Kidney capillary endothelial cell (primary cell): ENCODE measurements at regions not wholly inside any gene's neighbourhood (a gene's known extent, or its start where the extent isn't known, plus 50 kb on each side); places are given as distances from the start of the nearest gene placed in this dataset.
"Not testable (repeated sequence)": the region's sequence is repeated elsewhere in the genome, so short reads cannot be mapped to it uniquely, and the experiment has no call there.

Experiments
- DNase-seq: peaks from one replicate; pipeline ENCODE4 v3.0.0-alpha.2; 2018; ENCODE audit warnings: low spot score

DNA sequence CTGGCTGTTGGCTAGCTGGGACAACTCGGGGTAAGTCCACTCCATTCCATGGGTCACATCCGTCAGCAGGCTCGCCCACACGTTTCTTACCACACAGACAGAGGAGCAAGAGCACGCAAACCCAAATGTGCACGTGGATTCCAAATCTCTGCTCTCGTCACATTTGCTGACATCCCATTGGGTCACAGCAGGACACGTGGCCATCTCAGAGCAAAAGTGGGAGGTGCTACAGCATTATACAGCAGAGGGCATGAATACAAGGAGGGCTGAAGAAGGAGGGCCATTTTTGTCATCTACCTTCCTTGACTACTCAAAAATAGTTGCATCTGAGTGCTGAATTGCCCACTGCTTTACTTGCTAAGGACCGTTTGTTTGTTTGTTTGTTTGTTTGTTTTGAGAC lies 84.7 kb downstream of the RBBP6 start:
- no peak for DNase-seq

DNA sequence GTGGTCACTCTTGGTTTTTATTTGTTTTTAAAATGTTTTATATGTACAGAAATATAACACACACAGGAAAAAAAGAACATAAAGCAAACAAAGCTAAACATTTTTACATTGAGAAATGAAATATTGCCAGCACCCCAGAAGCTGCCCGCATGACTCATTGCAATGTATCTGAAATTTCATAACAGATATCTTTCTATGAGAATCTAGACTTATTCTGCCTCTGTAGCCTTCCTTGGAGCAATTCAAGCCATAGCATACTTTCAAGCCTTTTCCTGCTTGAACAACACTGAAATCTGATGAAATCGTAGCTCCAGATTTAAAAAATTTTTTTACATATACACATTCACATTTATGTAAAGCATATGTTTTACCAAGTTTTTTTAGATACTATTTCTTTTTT lies 86.9 kb downstream of the RBBP6 start:
- DNase-seq = no peak

DNA sequence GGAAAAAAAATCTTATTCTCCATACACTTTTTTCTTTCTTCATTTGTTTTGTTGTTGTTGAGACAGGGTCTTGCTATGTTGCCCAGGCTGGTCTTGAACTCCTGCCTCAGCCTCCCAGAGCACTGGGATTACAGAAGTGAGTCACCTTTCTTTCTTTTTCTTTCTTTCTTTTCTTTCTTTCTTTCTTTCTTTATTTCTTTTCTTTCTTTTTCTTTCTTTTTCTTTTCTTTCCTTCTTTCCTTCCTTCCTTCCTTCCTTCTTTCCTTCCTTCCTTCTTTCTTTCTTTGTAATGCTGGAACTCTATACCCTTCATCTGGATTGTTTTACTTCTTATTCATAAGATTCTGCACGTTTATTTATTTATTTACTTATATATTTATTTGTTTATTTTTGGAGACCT lies 94.5 kb upstream of the TNRC6A start:
- DNase-seq = no peak

DNA sequence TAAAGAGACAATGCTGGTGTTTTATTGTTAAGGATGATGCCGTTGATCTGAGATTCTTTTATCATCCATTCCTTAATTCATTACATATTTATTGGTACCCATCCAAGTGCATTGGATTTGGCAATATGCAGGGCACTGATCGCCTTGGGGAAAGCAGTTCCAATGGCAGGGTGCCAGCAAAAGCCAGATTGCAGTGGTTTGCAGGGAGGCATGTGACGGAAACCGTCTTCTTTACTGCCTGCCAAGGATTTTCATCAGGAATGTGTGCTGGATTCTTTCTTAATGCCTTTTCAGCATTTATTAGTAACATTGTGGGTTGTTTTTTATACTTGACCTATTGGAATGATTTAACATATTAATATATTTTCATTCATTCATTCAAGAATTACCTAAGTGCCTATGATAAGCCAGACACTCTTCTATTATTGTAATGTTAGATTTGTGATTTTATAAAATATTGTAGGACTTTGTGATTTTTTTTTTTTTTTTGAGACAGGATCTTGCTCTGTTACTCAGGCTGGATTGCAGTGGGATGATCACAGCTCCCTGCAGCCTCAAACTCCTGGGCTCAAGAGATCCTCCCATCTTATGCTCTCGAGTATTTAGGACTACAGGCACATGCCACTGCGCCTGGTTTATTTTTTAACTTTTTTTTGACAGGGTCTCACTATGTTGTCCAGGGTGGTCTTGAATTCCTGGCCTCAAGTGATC lies 93.4 kb upstream of the TNRC6A start:
- no peak for DNase-seq

DNA sequence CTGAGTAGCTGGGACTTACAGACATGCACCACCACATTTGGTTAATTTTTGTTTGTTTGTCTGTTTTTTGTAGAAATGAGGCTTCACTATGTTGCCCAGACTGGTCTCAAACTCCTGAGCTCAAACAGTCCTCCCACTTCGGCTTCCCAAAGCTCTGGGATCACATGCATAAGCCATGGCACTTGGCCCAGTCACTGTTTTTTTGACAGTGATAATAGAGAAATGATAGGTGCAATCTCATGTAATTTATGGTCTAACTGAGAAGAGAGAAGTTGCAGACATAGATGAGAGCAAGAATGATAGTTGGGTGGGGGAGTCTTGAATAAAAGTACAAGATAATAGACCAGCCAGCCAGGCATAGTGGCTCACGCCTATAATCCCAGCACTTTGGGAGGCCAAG lies 89.7 kb upstream of the TNRC6A start:
- DNase-seq = no peak

DNA sequence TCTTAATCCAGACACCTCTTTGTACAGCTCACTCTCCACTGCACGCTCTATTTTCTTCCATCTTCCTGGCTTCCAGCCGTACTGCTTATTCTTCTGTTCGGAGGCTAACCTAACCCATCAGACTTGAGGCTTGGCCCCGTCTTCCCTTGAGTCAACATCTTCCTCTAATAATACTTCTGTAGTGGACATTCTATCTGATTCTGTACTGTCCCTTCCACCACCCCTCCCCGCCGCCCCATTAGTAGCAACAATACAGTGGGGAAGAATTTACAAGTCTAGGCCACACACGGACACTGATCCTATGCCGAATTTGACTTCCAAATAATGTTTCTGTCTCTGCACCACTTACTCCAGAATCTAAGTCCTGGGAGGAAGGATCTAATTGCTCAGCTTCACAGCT lies 86.0 kb upstream of the TNRC6A start:
- DNase-seq = no peak

DNA sequence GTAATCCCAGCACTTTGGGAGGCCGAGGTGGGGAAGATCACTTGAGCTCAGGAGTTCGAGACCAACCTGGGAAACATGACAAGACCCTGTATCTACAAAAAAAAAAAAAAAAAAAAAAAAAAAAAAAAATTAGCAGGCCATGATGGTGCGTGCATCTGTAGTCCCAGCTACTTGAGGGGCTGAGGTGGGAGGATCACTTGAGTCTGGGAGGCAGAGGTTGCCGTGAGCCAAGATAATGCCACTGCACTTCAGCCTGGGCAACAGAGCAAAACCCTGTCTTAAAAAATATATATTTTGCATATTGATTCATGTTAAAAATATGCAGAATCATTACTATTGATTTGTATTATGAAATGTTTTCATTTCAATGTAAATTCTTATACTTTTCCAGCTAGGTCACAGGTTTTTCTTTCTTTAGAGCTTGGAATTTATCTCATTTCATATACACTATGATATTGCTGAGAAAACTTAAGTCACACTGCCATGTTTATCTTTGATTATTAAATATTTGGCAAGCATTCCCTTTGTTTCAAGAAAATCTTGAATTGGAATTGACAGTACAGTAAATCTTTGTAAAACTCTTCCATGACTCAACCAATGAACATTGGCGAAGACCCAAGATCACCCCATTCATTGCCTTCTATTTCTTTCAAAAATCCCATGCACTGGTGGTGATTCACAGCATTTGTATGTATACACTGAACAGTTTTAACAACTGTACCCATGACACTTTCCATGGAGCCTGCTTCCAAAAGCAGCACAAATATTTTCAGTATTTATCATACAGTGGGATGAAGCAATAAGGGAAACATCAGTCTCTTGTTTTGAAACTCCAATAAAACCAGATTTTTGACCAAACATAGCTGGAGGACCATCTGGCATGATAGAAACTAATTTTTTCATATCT lies 83.5 kb upstream of the TNRC6A start:
- peak; percentile 90 for DNase-seq

DNA sequence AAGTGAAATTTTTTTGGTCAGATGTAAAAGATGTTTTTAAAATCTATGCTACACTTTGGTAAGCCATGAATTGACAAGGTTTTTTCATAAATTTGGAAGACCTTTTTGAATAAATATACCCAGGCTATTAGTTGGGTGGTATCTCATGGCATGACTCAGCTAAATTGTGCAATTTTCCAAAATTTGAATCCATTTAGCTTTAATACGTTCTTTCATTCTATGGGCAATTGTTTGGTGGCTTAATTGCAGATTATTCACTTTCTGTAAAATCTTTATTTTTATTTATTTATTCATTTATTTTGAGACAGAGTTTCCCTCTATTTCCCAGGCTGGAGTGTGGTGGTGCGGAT lies 82.8 kb upstream of the TNRC6A start:
- no peak for DNase-seq

DNA sequence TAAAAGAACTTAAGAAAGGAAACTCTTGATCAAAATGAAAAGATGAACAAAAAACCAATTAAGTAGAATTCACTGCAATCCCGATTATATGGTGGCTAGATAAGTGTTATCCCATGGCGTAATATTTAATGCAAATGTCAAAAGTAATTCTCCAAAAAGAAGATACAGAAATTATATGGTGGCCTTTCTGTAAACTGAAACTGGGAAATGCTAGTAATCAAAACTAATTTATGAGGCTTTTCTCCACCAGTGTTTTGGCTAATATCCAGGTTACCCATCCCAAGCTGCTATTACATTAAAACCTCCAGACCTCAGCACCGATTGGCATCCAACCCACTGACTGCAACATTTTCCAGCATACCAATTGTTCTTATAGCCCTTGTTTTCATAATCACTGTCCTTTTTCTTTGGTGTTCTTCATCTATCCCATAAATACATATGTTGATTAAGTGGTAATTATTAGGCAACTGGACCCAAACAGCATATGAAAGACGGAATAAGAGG lies 77.2 kb upstream of the TNRC6A start:
- DNase-seq = no peak

DNA sequence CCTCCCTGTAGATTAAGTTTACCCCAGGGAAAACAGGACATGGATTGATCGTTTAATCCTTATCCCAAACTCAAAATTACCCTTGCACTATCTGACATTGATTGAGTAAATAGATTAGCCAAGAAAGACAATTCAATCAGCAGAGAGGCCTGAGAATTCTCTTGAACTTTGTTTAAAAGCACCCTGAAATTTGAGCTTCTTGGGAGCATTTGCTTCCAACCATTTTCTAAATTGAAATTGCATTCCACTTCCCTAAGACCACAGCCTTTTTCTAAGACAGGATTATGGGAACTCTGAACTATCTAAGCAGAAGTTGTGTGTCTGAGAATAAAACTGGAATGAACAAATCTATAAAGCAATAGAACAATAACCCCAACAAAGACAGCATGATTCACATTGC lies 76.6 kb upstream of the TNRC6A start:
- DNase-seq = no peak

DNA sequence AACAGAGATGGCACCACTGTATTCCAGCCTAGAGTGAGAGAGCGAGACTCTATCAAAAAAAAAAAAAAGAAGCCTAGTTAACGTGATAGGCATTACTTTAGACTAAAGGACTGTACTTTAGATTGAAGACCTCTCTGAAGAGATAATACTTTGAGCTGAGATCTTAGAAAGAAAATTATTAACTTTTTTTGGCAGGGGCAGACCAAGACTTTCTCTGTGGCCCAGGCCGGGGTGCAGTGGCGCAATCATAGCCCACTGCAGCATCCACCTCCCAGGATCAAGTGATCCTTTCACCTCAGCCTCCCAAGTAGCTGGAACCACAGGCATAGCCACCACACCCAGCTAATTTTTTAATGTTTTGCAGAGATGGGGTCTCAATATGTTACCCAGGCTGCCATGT lies 75.7 kb upstream of the TNRC6A start:
- DNase-seq = no peak

DNA sequence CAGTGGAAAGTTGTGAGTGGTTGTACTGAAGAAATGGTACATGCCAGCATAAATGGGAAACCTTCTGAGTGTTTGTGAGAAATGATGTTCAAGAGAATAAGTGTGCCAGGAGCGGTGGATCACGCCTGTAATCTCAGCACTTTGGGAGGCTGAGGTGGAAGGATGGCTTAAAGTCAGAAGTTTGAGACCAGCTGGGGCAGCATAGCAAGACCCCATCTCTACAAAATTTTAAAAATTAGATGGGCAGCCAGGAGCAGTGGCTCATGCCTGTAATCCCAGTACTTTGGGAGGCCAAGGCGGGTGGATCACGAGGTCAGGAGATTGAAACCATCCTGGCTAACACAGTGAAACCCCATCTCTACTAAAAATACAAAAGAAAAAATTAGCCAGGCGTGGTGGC lies 63.5 kb upstream of the TNRC6A start:
- DNase-seq = not testable (repeated sequence)

DNA sequence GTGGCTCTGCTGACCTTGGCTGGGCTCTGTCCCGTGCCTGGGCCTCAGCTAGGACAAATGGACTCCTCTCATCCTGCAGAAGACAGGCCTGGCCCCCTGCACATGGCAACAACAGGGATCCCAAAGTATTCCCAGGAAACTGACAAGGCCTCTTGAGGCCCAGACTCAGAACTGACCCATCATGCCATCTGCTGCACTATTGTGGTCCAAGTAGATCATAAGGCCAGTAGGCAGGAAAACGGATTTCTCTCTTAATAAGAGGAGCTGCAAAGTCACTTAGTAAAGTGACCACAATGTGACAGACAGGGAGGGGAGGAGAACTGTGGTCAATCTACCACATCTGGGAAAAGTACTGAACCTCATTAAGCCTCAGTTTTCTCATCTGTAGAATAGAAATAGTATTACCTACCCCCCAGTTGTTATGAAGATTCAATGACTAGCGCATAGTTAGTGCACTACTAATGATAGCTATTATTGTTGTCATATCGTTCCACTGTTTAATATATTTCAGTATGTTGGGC lies 62.1 kb upstream of the TNRC6A start:
- no peak for DNase-seq

DNA sequence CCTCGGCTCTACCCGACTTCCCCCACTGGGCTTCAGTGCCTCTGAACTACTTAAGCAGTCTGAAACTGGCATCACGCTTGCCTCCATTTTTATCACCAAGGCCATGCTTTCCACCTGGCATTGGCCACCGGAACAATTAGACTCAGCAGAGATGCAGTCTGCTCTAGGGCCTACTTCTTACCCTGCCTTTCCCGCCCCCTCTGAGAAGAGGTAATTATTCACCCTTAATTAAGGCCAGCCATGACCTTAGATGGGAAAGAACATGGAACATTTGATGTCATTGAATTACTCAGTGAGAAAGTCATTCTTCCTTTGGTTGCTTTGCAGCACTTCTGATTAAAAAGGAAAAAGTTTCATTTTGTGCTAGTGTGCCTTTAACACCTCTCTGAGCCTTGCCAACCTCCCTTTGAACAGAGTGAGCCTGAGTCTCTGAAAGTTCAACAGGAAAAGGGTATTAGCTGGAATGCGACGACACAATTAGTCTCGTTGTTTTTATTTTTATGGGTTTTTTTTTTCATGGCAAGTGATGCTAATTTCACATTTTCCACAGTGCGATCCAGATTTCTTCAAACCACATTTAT lies 60.9 kb upstream of the TNRC6A start:
- DNase-seq = peak; percentile 30

DNA sequence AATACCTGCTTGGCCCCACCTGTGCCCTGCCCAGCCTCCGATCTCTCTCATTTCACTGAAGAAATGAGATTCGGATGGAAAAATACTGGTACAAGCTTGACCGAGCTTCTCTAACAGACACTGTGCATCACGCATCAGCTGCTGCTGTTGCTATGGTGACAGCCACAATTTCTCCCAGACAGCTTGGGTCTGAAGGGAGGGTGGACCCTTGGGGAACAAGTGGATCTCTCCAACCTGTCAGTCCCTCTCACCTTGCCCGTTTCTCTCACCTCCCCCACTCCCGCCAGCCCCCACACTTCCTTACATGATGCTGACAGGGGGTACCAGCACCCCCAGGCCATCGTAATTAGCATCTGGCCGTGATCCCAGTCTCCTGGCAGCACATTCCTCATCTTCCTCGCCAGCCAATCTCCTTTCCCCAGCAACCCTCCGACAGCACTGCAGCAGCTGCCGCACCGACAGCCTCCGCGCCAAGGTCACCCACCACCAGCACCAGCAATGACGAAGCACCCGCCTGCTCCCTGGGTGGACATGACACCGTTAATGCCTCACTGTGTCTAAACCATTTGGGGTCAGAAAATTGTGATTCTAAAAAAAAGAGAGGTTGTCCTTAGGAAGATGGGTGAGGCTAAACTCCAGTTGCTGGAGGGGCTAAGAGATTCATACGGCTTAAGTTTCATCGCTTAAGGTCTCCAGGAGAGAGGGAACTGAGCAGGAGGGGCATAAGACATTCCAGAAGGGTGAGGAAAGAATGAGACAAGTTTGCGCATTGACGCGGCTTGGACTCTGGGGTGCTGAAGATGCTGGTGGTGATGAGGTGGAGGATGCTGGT lies 58.6 kb upstream of the TNRC6A start:
- DNase-seq = peak; percentile 27

DNA sequence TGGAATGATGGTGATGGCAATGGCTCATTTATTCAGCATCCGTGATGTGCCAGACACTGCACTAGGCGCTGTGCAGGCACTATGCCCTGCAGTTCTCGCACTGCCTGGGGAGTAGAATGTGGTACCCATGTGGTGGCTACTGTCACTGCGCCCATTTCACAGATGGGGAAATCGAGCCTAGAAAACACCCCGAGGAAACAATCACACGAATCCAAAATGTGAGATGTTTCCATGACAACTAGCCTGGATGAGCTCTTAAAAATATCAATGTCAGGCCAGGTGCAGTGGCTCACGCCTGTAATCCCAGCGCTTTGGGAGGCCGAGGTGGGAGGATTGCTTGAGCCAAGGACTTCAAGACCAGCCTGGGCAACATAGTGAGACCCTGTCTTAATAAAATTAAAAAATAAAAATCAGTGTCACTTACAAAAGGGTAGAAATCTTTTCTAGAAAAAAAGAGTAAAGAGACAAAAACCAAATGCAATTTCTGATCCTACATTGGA lies 57.9 kb upstream of the TNRC6A start:
- no peak for DNase-seq

DNA sequence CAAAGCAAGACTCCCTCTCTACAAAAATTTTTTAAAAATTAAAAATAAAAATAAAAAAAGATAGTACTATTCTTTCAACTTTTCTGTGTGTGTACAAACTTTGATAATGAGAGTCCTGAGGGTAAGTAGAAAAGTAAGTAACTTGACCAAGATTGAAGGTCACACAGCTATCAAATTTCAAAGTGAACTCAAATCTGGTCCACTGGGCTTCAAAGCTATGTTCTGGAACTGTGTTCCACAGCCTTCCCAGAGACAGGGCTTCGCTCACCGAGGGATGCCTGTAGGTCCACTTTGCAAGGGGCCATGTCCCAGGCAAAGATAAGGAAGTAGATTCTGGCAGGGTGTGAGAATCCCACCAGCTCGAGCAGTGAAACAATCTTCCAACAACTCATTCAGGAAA lies 56.3 kb upstream of the TNRC6A start:
- DNase-seq = no peak

DNA sequence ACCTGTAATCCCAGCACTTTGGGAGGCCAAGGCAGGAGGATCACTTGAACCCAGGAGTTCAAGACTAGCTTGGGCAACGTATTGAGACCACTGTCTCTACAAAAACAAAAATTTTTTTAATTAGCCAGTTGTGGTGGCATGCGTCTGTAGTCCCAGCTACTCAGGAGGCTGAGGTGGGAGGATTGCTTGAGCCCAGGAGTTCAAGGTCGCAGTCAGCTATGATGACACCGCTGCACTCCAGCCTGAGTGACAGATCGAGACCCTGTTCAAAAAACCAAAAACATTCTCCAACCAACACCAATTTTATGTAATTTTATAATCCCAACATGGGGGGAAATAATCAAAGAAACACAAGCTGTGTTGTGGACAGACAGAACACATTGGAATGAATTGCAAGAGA lies 54.6 kb upstream of the TNRC6A start:
- DNase-seq = no peak

DNA sequence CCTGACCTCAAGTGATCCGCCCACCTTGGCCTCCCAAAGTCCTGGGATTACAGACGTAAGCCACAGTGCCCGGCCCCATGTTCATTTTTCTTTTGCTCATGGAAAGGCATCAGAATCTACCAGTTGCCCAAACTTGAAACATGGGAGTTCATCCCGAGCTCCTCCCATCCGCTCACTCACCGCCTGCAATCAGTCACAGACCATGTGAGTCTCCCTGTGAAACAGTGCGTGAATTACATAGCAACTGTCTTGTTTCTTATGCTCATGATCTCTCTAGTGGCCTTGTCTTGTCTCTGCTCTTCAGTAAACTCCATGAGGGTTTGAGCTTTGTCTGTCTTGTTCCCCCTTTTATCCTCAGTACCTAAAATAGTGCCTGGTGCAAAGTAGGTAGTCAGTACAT lies 52.1 kb upstream of the TNRC6A start:
- DNase-seq = no peak
